H54 (cell line): ENCODE measurements at regions not wholly inside any gene's neighbourhood (a gene's known extent, or its start where the extent isn't known, plus 50 kb on each side); places are given as distances from the start of the nearest gene placed in this dataset.
"Not testable (repeated sequence)": the region's sequence is repeated elsewhere in the genome, so short reads cannot be mapped to it uniquely, and the experiment has no call there.

Experiments
- DNase-seq: peaks from one replicate; pipeline ENCODE4 v3.0.0; 2011; ENCODE audit warnings: low spot score, mixed read lengths; ENCODE audit not compliant: insufficient read length
- FAIRE-seq: peaks from 3 replicates; lab custom pipeline; 2011; peaks lifted over from hg19 to GRCh38; lab: Jason Lieb, UNC
- POLR2A ChIP-seq: IDR thresholded peaks from 2 replicates; pipeline ENCODE4 v1.6.1; 2011; ENCODE audit warnings: low read depth, mild to moderate bottlenecking, low read length

DNA sequence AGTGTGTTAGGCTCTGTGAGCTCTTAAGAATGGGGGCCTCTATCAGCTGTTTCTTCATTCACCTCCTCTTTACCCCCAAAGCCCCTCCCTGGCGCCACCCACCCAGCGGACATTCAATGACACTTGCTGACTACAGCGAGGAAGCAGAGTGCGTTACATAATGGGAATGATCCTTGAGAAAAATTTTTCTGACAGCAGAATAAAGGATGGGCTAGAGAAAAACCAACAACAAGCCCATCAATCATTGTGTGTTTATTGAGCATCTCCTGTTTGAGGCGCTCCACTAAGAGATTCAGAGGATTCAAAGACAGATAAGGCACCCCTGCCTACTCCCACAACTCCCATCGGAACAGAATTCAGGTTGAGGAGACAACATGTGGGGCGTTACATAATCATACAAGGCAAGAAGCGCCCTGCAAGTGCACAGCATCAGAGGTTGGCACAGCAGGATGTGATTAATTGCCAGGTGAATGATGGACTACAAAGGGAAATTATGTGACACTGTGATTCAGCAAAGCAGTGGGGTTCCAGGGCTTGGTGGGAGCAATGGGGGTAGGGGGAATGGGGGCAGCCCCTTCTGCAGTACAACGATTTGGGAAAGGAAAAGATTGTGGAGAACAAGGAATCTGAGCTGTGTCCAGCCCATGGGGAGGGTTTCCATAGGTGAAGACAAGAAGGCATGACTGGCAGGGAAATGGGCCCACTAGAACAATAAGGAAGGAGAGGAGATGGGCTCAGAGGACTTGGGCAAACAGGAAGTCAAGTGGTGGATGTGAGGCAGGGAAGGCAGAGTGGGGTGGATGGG is 141.3 kb upstream of the ATP2B2 start:
- DNase-seq (no peak), FAIRE-seq (no peak)
- TF ChIP-seq POLR2A, result no peak

DNA sequence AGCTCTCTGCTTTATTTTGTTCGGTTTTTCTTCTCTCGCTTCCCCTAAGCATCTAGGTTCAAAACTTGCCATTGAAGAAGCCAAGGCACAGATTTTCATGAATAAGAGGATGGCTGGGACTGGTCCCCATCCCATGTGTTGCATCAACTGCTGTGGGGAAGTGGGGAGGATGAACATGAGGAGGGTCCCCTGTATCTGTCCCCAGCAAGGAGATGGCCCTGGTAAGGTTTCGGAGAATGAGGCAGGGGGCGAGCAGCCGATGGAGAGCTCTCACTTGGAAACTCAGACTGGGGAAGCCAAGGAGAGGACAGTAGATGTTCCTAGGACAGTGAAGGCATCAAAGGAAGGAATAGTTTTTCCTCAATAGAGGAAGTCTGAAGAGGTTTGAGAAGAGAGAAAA is 142.0 kb upstream of the ATP2B2 start:
- DNase-seq, result no peak
- no peak for FAIRE-seq
- no peak for TF ChIP-seq POLR2A

DNA sequence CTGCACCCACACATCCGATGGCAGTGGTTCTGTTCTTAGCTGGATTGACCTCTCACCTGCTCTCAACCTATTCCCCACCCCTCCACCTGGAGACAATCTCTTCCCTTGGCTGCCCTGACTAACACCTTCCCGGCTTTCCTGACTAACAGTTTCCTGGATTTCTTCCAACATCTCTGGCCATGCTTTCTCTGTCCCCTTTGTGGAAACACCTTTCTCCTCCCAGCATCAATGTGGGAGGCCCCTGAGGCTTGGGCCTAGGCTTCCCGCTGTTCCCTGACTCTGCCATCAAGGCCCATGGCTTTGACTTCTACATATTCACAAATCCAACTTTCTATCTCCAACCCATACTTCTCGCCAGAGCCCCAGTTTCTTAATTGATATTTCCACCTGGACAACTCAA is 142.8 kb upstream of the ATP2B2 start:
- TF ChIP-seq POLR2A, result no peak
- no peak for FAIRE-seq
- no peak for DNase-seq

DNA sequence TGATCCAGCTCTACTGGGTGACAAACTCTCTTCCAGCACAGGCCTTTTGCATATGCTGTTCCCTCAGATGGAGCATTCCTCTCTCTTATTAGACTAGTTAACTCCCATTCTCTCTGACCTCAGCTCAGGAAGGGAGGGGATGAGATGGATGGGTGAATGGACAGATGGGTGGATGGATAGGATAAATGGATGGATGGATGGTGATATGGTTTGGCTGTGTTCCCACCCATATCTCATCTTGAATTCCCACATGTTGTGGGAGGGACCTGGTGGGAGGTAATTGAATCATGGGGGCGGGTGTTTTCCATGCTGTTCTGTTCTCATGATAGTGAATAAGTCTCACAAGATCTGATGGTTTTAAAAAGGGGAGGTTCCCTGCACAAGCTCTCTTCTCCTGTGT is 144.1 kb upstream of the ATP2B2 start:
- not testable (repeated sequence) for FAIRE-seq, DNase-seq

DNA sequence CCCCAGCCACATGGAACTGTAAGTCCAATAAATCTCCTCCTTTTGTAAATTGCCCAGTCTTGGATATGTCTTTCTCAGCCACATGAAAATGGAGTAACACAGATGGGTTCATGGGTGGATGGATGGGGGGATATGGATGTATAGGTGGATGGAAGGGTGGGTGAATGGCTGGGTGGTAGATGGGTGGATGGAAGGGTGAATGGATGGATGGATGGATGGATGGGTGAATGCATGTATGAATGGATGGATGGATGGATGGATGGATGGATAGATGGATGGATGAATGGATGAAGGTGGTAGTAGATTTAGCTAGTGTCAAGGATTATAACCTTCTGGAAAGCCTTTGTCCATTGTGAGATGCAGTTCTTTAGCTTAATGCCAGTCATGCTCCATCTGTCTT is 146.1 kb upstream of the ATP2B2 start:
- no peak for TF ChIP-seq POLR2A
- DNase-seq, result no peak
- FAIRE-seq, result no peak

DNA sequence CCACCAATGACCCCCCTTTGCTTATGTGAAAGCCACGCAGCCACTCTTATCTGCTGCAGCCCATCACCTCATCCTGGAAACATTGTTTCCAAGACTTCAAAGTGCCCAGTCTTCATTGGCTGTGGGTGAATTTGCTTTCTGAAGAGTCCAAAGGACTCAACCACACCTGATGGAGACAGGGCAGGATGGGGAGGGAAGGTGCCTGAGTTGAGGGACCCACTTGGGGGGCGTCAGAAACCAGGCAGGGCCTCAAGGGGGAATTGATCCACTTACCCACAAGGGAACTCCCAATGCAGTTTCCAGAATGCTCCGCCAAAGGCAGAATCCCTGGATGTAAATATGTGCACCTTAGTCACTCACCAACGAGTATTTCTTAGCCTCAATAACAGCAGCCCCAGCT is 147.9 kb upstream of the ATP2B2 start:
- no peak for FAIRE-seq
- no peak for DNase-seq
- TF ChIP-seq POLR2A, result no peak

DNA sequence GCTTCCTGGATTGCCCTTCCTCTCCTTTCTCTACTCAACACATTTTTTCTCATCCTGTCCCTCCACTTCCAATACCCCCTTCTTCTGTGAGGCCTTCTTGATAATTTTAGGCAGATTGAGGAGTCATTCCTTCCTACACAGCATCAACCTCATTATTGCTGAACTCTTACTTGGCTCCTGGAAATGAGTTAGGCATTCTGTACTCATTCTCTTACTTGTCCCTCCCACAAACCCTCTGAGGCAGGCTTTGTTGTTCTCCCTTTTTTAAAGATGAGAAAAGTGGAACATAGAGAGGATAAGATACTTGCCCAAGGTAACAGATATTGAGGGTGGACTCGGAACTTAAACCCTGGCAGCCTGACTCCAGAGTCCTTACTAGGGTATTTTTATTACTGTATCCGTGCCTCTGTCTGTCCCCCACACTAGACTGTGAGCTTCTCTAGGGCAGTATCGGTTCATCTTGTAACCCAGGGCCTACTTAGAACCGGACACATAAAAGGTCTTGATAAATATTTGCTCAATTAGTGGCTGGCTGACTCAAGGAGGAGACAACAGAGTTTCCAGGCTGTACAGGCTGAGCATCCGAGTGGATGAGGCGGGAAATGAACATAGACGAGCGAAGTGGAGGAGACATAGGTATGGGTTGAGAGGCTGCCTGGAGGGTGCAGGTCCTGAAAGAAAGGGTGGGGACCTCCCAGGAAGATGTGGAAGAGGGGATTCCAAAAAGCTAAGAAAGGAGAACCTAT is 148.7 kb upstream of the ATP2B2 start:
- no peak for TF ChIP-seq POLR2A

DNA sequence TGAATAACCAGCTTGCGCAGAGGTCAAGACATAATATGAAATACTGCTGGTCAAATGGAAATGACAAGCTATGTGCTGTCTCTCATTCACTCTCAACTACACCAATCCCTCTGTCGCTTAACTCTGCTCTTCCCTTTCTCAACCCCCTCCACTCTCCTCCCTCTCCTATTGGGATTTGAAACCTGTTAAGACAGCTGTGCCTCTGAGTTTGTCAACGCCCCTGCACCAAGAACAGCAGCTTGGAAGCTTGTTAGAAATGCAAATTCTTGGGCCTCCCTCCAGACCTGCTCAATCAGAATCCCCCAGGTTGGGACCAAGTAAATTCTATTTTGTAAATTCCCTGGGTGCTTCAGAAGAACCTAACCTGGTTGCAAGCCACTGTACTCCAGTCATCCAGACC is 149.7 kb upstream of the ATP2B2 start:
- TF ChIP-seq POLR2A, result no peak
- DNase-seq (no peak), FAIRE-seq (no peak)

More for the DNA sequence above, 148.7 kb upstream of the ATP2B2 start:
- DNase-seq (no peak), FAIRE-seq (no peak)

DNA sequence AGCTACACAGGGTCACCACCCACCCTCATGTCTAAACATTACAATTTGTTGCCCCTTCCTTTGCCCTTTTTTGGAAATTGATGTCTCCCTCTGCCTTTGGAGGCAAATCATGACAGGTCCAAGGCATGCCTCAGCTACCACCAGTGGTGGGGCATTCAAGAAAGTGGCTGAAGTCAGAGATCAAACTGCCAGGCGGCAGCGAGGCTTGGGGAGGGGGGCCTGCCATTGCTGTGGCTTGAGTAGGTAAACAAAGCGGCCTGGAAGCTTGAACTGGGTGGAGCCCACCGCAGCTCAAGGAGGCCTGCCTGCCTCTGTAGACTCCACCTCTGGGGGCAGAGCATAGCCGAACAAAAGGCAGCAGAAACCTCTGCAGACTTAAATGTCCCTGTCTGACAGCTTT is 152.0 kb upstream of the ATP2B2 start:
- not testable (repeated sequence) for FAIRE-seq, DNase-seq

DNA sequence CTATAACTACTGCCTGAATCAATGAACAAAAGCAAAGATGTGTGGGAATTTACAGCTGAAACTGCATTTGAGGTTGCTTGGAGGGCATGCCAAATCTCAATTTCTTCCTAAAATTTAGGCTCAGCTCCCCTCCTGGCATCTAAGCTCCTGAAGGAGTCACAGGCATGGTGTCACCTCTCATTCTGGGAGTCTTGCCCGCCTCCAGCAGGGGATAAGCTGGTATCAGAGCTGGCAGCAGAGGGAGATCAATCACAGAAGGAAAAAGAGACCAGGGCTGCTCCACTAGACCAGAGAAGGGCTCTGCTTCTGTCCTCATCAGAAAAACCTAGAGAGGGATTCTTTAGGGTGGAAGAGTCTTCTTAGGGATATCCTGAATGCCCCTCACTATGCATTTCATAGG is 150.4 kb upstream of the SLC6A11 start:
- DNase-seq (no peak), FAIRE-seq (no peak)
- TF ChIP-seq POLR2A, result no peak

DNA sequence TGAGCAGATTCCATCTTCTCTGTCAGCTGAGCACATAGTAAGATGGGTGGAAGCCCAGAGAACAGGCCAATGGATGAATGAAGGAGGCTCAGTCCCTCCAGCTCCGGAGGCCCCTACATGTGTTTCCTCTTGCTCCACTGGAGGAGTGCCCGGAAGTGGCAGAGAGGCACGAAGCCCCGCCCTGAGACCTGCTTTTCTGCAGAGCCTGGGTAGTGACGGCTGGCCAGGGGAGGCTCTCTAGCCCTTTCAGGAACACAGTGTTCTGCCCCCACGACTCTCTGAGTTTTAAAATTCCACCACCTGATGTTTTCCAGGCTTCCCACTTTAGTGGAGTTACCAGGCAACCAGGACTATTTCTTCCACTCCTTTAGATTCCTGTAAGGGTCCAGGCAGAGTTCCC is 149.4 kb upstream of the SLC6A11 start:
- FAIRE-seq, result no peak
- peak; percentile 28 for DNase-seq
- no peak for TF ChIP-seq POLR2A

DNA sequence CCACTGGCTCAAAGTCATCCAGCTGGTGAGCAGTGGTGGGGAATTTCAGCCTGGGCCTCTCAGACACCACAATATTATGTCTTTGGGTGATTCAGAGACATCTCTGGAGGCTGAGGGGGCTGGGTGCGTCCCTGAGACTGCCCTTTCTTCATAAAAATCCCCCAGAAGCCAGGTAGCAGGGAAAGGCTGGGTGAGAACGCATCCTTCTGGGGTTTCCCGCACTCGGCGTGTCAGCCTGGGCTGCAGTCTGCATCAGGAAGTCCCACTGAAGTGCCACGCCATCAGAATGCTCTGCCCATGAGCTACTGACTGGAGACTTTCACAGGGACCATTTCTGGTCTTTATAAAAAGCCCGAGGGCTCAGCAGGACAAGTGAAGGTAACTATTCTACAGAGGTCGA is 148.8 kb upstream of the SLC6A11 start:
- no peak for FAIRE-seq
- no peak for DNase-seq
- no peak for TF ChIP-seq POLR2A

DNA sequence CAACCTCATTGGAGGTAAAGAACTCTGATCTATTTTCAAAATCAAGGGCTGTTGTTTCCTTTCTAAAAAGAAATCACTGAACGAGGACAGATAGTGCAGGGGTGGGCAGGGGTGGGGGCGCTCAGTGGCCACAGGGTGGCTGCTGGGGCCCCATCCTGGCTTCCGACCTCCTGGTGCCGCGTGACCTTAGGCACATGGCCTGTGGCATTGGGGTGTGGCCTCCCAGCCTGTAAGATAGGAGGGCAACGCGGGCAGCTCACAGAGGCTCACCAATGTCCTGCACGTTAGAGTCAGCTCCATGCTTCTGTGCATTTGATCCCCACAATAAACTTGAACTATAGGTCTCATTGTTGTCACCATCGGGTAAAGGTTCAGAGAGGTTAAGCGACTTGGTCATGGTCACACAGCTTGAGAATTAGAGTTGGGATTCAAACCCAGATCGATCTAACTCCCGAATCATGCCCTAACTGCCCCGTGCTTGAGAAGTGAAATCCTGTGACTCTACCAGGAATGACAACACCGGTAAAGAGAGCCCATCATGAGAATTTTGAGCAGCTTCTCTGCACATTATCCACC is 148.0 kb upstream of the SLC6A11 start:
- DNase-seq (no peak), FAIRE-seq (no peak)

DNA sequence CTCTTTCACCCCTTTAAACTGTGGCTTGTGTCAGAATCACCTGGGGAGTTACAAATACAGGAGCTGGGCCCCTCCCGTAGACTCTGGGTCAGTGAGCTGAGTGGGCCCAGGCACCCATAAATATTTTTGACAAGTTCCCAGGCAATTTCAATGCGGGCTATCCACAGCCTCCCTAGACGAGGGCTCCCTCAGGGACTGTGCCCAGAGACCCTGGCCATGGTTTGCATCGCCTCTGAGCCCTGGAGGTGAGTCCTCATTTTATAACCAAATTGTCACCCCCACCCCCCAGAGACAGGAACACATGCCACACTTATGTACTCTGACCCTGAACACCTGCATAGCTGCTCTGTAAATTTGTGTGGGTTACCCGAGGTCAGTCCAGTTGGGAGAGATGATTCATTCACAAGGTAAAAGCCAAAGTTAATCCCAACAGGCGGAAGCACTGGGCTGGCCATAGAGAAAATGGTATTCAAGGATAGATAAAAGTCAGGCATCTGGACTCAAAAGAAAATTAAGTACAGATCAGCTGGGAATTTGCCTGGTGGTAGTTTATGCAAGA is 146.5 kb upstream of the SLC6A11 start:
- FAIRE-seq (no peak), DNase-seq (no peak)
- TF ChIP-seq POLR2A, result no peak

More for the DNA sequence above, 148.0 kb upstream of the SLC6A11 start:
- TF ChIP-seq POLR2A, result no peak
